ENCODE measurements at regions not wholly inside any gene's neighbourhood (a gene's known extent, or its start where the extent isn't known, plus 50 kb on each side); places are given as distances from the start of the nearest gene placed in this dataset.

GRCh38 chr2:105617631-105618350, 126.9 kb upstream of the NCK2 start:
- no peak for DNase-seq

DNA sequence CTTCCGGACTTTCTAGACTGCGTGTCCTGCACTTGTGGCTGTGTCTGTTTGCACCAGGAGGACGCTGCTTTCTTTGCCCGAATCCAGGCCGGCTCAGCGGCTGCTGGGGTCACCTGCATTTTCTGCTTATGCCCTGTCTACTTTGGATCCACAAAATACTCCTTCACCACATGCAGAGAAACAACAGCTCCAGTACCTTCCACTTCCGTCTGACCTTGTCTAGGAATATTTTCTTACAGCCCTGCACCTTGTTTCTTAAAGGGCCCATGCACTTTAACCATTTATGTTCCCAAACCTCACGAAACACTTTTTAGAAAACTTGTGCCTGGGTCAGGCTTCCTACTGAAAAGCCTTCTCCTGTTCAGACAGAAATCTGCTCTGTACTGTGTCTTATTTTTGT, 129.4 kb upstream of the NCK2 start:
- DNase-seq = no peak

GRCh38 chr2:105611811-105612424, 132.8 kb upstream of the NCK2 start:
- no peak for DNase-seq

- no peak for DNase-seq
Observed at GRCh38 chr2:105611333-105611637, 133.4 kb upstream of the NCK2 start.

DNA sequence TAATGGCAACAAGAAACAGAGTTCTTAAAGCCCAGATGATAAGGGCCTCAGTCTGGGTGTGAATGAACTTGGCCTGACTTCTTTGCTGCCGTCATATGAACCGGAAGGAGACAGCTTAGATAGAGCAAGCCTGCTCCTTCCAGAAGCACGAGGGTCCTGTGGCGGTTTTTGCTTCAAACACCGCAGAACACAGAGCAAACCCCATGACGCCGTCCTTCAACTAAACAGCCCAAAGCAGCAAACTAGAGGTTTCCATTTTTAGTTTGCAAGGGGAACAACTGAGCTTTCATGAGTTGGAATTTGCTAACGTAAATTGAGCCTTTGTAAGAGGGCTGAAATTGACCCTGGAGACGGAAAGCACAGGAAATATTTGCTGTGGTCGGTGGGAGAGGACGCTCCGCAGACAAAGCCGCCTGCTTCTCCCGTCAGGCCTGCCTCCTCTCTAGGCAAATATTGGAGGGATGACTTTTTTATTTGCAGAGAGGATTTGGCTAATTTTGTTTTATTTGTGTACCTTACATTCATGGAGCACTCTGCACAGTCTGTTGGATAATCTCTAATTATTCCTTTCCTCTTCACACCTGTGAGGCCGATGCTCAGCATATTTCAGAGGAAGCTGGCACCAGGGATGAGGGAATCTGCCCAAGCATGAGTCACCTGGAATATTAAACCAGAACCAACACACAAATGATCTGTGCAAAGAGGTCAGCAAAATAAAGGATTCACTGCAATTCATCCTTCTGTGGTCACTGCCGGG, 134.0 kb upstream of the NCK2 start:
- no peak for DNase-seq

DNA sequence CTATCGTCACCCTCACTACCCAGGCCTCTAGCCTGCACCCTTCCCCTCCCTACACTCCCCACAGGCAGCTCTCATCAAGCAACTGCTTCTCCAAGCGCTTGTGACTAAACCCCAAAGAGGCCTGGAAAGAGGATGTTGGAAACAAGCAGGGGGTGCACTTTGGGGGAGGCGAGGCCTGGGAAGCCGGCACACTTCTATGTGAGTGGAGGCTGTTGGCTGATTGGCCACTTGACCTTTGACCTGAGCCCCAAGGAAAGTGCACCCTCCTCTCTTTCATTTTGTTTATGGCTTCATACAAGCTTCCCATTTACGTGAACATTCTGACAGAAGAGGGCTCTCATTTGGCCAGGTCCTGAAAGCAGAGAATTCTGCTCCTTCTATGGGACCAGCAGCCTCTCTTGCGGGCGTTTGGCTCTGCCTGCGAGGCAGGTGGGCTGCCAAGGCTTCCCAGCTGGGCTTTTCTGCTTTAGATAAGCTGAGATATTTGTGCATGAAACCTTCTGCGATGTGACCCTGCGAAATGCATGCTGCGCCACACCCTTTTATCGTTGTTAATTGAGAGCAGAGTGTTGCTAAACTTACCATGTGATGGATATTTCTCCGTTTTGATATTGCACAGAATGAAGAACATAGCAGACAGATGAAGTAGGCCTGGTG, 134.8 kb upstream of the NCK2 start:
- no peak for DNase-seq

DNA sequence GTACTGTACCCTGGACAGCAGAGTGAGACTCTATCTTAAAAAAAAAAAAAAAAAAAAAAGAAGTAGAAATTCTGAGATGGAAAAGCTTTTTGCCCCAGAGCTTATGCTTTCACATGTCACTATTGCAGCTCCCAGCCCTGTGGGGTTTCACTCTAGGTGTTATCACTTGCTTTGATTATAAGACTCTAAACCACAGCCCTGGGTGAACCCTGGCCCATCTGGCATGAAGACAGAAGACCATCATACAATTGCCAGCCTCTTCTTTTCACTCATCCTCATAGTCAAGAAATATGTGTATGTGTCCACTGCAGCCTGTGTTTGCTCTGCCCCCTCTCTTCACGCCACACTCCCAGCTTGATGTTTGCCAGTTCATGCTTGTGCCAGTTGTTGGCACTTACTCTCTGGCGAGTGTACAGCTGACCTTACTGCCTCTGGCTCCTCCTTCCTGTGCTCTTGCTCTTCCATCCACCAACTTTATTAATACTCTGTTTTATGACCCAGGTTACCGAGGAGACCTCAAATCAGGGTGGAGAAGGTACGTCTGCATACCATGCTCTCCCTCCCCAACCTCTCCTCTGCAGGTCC, 136.7 kb upstream of the NCK2 start:
- no peak for DNase-seq

DNA sequence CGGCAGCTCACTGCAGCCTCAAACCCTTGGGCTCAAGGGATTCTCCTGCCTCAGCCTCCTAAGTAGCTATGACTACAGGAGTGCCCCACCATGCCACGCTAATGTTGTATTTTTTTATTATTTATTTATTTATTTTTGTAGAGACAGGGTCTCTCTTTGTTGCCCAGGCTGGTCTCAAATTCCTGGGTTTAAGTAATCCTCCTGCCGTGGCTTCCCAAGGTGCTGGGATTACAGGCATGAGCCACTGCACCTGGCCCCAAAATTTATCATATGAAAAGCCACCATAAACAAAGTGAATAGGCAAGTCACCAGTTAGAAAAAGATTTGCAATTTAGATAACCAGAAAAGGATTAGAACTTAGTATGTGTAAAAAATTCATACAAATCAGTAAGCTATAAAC, 138.6 kb upstream of the NCK2 start:
- DNase-seq = no peak

- DNase-seq = no peak
Observed at GRCh38 chr2:105604938-105605337, 139.8 kb upstream of the NCK2 start.

- DNase-seq = no peak
Observed at GRCh38 chr2:105600949-105601794, 143.5 kb upstream of the NCK2 start.

DNA sequence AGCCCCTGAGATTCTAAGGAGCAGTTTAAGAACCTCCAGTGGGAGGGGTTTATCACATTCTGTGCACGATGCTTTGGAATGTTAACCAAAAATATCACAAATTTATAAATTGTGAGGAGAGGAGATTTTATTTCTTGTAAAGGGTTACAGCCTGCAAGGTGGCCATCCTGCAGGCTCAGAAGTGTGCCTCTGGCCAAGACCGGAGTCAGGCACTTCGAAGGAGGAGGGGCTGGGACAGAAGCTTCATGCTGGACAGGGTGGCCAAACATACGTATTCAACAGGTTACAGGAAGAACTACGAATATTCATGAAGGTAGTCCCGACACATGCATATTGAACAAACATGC, 144.1 kb upstream of the NCK2 start:
- DNase-seq = no peak

DNA sequence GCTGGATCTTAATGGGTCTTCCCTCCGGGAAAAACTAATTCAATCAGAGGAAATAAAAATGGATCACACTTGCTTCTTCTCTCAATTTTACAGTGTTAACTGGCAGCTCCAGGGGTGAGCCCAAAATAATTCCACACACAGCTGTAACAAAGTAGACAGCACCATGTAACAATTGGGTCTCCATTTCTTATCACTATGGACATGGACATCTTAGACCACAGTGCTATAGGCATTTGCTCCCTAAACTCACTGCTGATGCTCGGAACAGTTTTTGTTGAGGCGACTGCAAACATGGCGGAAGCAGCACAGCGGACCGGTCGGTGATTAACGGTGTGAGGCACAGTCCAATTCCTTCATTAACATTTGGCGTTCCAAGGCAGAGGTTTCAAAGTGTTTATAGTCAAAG, 144.7 kb upstream of the NCK2 start:
- no peak for DNase-seq

GRCh38 chr2:105598829-105599698, 145.6 kb upstream of the NCK2 start:
- DNase-seq = no peak

DNA sequence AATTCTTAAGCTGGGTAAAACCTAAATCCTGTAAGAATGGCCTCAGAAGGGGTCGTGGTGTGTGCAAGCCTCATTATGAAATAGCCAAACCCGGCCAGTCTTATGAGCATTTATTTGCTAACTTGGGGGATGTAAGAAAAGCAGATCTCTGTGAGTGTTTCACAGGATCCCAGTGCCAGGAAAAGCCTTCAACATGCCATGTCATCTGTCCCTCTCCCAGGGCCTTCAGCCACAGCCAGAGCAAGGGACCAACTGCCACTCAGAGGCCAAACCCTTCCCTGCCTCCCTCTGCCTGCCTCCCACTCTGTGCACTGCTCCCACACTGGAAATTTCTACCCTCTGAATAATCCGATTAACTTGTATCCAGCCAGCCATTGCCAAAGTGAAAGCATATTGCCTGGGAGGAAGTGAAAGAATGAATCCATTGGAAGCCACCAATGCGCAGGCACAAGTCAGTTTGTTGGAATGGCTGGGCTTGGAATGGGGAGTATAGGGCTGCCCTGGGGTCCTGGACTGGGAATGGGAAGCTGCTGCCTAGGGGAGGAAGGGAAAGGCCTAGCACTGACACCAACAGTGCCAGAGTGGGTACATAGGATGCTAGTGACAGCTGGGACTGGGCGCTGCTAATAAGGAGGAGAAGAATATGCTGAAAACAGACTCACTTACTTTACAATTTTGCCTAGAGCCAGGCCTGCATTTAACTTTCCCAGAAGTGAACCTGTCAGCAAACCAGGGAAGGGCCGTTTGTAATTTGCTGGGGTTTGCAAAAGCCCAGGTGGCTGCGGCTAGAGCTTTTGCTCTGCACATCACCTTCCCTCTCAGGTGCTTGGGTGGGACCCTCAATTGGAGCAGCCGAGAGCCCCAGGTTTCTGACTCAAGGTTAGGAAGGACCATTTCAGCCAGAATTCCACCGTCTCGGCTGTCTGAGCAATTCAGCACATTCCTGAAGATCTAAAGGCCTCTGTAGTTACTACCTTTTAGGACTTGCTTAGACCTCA, 146.6 kb upstream of the NCK2 start:
- no peak for DNase-seq

- no peak for DNase-seq
Observed at GRCh38 chr2:105597011-105597805, 147.5 kb upstream of the NCK2 start.

DNA sequence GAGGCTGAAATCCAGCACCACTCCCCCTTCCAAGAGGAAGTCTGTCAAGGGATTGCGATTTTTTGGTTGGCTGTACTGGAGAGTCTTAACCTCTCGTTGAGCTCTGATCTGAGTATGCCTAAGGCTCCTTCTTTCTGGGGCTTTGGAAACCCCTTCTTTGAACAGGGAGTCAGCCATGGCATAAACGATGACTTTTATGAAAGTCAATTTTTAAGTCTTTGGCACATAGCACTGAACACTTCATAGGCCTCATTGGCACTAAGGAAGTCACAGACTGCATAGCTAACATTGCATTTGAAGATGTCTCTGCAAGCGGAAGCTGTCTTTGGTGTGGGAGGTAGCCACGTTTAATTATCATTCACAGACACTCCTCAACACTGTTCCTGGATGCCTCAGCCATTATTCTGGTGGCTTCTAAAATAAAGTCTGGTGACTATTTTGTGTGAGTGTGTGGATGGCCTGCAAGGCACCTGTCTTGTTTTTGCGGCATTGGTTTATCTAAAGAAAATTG, 148.2 kb upstream of the NCK2 start:
- DNase-seq = no peak

DNA sequence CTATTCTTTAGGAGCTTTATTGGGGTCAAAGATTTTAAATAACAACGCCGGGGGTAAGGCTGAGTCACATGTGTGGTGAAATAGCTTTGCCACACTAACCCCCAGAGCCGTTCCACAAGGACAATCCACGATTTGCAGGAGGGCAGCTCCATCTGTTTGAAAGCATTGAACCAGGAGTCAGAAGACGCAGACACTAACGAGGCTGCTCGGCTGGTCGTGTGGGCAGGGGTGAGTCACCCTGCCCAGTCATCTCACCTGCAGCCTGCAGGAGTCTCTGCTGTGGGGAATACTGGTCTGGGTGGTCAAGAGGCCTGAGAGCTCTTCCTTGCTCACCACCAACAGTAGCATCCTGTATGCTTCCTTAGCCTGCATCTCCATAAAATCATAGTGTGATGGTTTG, 149.2 kb upstream of the NCK2 start:
- DNase-seq = no peak

- no peak for DNase-seq
Observed at GRCh38 chr2:105593221-105593967, 151.3 kb upstream of the NCK2 start.
